ENCODE measurements at regions not wholly inside any gene's neighbourhood (a gene's known extent, or its start where the extent isn't known, plus 50 kb on each side); places are given as distances from the start of the nearest gene placed in this dataset.

- no peak for DNase-seq (ENCODE audit: low spot score)
These were observed 344.9 kb downstream of the EFNA5 start for GRCh38 chr5:107325866-107326265.

DNA sequence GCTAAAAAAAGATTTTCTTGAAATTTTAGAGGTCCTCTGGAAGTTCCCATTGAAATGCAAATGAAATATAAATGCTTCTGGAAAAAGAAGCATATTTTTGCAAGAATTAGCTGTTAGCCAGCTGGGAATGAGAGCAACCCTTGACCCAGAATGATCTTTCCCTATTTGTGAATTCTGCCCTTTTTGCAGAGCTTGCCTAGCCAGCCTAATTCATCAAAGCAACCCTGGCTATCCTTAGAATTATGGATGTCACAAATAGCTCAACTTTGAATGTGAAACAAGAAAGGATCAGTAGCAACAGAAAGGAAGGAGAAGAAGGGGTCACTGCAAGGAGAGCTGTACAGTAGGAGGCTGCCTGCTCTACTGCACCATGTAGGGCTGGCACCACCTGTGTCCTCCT lies 345.9 kb downstream of the EFNA5 start:
- DNase-seq (ENCODE audit: low spot score), result no peak

DNA sequence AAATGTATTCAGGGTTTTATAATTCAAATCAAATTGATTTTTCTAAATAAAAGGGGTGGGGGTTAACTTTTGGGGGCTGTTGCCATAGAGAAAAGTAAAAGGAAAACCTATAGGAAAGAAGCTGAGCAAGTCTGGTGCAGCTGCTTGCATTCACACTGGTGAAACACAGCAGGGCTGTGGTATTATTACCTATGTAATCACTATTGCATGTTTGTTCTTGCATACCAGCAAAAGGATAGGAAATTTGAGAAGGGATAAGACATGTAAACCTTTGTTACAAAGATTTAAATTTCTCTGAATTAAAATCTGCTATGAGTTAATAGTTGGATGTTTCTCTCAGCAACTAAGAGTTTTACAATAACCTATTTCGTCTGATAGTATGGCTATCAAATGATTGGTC lies 346.7 kb downstream of the EFNA5 start:
- no peak for DNase-seq (ENCODE audit: low spot score)

DNA sequence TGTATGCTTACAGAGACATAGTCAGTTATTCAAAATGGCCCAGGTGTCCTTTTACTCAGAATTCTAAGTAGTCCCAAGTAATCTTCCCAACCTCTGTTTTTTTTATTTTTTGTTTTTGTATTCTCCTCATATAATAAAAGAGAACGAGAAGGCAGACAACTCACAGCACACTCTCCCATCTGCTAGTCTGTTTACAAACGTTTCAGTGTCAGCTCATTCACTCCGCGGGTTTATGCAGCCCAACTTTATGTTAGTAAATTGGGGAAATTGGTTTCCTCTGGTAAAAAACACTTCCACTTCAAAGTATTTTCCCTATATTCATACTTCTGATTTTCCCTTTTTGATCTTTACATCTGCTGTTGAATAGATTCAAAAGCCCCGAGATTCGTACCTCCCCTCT lies 347.2 kb downstream of the EFNA5 start:
- no peak for DNase-seq (ENCODE audit: low spot score)

GRCh38 chr5:107322936-107323335 lies 347.8 kb downstream of the EFNA5 start:
- DNase-seq (ENCODE audit: low spot score), result no peak

GRCh38 chr5:107321906-107322305 lies 348.8 kb downstream of the EFNA5 start:
- no peak for DNase-seq (ENCODE audit: low spot score)

GRCh38 chr5:107320846-107321245 lies 349.9 kb downstream of the EFNA5 start:
- DNase-seq (ENCODE audit: low spot score), result no peak

- DNase-seq (ENCODE audit: low spot score), result no peak
These were observed 350.4 kb downstream of the EFNA5 start for GRCh38 chr5:107320376-107320775.

DNA sequence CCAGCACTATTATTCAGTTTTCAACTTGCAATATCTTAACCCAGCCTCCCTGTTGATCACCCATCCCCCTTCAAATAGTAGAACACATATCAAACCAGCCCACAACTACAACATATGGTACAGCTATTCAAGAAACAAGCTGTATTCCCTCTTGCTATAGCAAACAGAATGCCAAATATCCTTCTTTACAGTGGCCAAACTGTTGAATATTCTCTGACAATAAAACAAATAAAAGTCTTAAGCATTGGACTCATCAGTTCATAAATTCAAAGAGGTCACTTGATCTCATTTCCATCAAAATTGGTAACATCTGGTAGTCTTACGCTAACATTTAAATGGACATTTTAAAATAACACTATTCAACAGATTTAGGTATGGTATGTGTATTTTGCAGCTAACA lies 350.8 kb downstream of the EFNA5 start:
- DNase-seq (ENCODE audit: low spot score), result no peak

GRCh38 chr5:107314330-107314729 lies 356.4 kb downstream of the EFNA5 start:
- no peak for DNase-seq (ENCODE audit: low spot score)

DNA sequence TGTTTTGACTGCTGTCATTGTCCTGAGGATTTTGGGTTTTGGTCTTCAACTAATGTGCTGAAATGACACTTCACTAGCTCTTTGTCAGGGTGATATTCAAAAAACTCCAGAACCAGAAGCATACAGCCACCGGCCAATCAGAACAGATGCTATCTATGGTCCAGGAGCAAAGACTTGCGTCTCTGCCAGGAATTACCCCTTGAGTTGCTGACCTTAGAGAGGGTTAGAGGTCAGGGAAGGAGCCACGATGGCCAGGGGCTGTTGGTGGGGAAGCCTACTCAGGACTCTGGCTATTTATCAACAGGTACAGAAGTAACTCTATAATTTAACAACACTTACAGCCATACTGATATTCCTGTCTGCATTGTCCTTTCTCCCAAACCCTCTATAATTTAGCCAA lies 356.8 kb downstream of the EFNA5 start:
- DNase-seq (ENCODE audit: low spot score), result no peak

DNA sequence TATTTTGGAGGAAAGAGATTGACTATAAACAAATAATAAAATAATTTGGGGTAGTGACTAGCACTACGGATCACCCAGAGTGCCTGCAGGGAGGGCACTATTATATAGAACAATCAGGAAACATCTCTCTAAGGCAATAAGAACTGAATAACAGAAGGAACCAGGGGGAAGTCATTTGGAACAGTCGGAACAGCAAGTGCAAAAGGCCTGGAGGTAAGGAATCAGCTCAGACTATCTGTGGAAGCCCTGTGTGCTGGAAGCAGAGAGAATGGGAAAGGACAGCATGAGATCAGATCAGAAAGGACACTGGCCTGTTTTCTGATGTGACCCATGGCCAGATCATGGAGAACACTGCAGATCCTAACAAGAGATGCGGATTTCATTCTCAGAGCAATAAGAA lies 357.6 kb downstream of the EFNA5 start:
- DNase-seq (ENCODE audit: low spot score), result no peak

DNA sequence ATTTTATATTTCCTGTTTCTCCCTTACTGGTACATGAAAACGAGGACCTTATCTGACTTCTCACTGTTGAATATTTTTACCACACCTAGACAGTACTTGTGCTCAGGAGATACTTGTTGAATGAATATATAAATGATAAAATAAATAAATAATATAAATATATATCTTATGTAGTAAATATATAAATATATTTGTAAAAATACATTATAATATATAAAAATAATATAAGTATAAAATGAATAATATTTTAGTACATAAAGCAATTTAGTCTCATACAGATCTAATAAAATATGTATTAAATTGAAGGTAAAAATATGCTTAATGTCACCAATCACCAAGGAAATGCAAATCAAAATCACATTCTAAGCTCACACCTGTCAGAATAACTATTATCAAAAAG lies 360.6 kb downstream of the EFNA5 start:
- DNase-seq (ENCODE audit: low spot score), result no peak

GRCh38 chr5:107306594-107306993 lies 364.1 kb downstream of the EFNA5 start:
- DNase-seq (ENCODE audit: low spot score), result no peak

DNA sequence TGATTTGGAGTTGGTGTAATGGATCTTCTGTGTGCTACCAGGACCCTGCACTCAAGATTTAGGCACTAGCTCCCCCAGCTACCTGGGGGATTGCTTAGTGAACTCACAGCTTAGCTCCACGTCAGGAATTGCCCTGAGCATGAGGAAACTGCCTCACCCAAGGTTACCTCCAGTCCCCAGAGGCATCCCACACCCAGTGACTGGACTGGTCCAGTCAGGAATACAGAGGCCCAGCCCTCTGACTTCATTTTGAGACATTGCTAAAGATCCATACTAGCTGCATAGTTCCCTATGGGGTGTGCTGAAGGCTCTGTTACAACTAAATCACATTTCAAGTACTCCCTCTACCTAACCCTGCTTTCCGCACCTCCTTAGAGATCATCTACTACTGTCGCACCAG lies 364.7 kb downstream of the EFNA5 start:
- DNase-seq (ENCODE audit: low spot score), result no peak

GRCh38 chr5:107304684-107305083 lies 366.1 kb downstream of the EFNA5 start:
- no peak for DNase-seq (ENCODE audit: low spot score)

DNA sequence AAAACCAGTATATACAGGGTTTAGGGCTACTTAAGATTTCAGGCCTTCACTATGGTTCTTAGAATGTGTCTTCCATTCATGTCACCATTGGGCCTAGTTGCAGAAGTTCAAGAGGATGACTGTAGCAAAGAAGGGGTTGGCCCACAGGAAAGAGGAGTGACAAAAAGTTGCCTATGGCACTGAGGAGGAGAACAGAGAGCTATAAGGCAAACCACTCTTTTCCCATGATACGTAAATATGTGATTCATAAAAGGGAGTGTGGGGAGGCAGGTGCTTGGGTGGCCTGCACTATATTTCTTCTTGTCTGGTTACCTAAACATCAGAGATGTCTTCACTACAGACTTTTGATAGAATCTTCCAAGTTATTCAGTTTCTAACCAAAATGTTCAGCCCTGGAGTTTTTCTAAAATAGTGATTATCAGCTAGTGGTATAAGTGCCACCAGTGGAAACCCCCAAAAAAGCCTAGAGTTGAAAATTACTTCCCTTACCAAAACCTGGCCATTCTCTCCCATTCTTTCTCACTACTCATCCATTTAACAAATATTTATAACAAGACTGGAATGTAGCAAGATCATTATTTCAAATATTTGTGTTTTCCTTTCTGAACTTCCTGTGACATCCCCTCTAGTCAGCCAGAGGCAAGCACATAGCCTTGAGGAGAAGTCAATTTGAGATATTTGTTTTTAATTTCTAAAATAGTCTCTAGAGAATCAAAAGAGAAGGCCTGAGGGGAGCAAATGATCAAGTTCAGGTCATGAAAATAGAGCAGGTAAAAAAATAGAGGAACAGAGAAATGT lies 367.4 kb downstream of the EFNA5 start:
- DNase-seq (ENCODE audit: low spot score), result no peak

GRCh38 chr5:107302441-107302840 lies 368.3 kb downstream of the EFNA5 start:
- no peak for DNase-seq (ENCODE audit: low spot score)

- DNase-seq (ENCODE audit: low spot score), result no peak
These were observed 368.7 kb downstream of the EFNA5 start for GRCh38 chr5:107301999-107302398.

- DNase-seq (ENCODE audit: low spot score), result no peak
These were observed 369.9 kb downstream of the EFNA5 start for GRCh38 chr5:107300721-107301327.

DNA sequence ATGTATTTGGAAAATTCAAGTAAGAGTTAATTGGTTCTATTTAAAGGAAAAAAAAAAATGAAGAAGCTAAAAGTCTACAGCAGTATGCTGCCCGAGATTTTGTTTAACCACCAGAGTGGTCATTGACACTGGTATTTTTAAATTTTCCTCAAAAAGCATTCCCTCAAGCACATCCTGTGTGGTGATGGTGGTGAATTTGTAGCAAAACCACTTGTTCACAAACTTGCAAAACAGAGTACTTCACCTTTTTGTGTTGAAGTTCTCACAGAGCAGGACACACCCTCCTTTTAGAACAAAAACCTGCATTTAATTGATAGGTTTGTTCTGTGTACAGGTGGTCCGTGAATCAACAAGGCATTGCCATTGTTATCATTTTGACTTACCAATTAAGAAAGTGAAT lies 374.2 kb downstream of the EFNA5 start:
- no peak for DNase-seq (ENCODE audit: low spot score)

GRCh38 chr5:107295914-107296313 lies 374.8 kb downstream of the EFNA5 start:
- DNase-seq (ENCODE audit: low spot score), result no peak

- DNase-seq (ENCODE audit: low spot score), result no peak
These were observed 376.1 kb downstream of the EFNA5 start for GRCh38 chr5:107294669-107295068.

- DNase-seq (ENCODE audit: low spot score), result no peak
These were observed 376.6 kb downstream of the EFNA5 start for GRCh38 chr5:107294211-107294550.
